WTC11 (cell line): ENCODE measurements at regions not wholly inside any gene's neighbourhood (a gene's known extent, or its start where the extent isn't known, plus 50 kb on each side); places are given as distances from the start of the nearest gene placed in this dataset.

ENCODE experiments used
- CREM ChIP-seq: sonication (generic); formaldehyde crosslinking; IDR thresholded peaks from 2 replicates; pipeline ENCODE4 v1.8.1; 2022; ENCODE audit warnings: mild to moderate bottlenecking, missing genetic modification reagents, moderate library complexity
- ESRRA ChIP-seq: sonication (generic); formaldehyde crosslinking; IDR thresholded peaks from 2 replicates; pipeline ENCODE4 v1.8.1; 2022; ENCODE audit warnings: mild to moderate bottlenecking, missing genetic modification reagents, borderline replicate concordance
- KAT7 ChIP-seq: sonication (generic); formaldehyde crosslinking; IDR thresholded peaks from 2 replicates; pipeline ENCODE4 v1.8.1; 2023; ENCODE audit warnings: missing genetic modification reagents, mild to moderate bottlenecking, borderline replicate concordance
- MXD4 ChIP-seq: fragments of 250-450 bp; sonication (Bioruptor Pico); IDR thresholded peaks from 2 replicates; pipeline ENCODE4 v1.8.0; 2021; ENCODE audit warnings: mild to moderate bottlenecking, moderate library complexity, borderline replicate concordance
- MYBL2 ChIP-seq: sonication (generic); formaldehyde crosslinking; IDR thresholded peaks from 2 replicates; pipeline ENCODE4 v1.8.1; 2023; ENCODE audit warnings: mild to moderate bottlenecking, moderate library complexity, missing genetic modification reagents
- NR1H2 ChIP-seq: sonication (generic); formaldehyde crosslinking; IDR thresholded peaks from 2 replicates; pipeline ENCODE4 v1.9.0; 2021; ENCODE audit warnings: mild to moderate bottlenecking, moderate library complexity, missing genetic modification reagents
- NR3C1 ChIP-seq: sonication (generic); formaldehyde crosslinking; conservative IDR thresholded peaks from 2 replicates; pipeline ENCODE4 v1.8.1; 2023; ENCODE audit warnings: low read depth, mild to moderate bottlenecking, missing genetic modification reagents
- TP53 ChIP-seq: sonication (generic); formaldehyde crosslinking; IDR thresholded peaks from 2 replicates; pipeline ENCODE4 v1.8.1; 2023; ENCODE audit warnings: mild to moderate bottlenecking, missing genetic modification reagents
- ZNF423 ChIP-seq: fragments of 250-450 bp; sonication (Bioruptor Pico); IDR thresholded peaks from 2 replicates; pipeline ENCODE4 v2.1.2; 2022; ENCODE audit warnings: mild to moderate bottlenecking, moderate library complexity
- TF ChIP-seq, protein P1 (sequence below): sonication (generic); formaldehyde crosslinking; conservative IDR thresholded peaks from 2 replicates; pipeline ENCODE4 v1.8.1; 2023; ENCODE audit warnings: mild to moderate bottlenecking, low read depth, missing genetic modification reagents, moderate library complexity
- TF ChIP-seq, protein P2 (sequence below): fragments of 200-600 bp; IDR thresholded peaks from 2 replicates; pipeline ENCODE4 v1.8.0; 2022; ENCODE audit warnings: antibody characterized with exemption
- TF ChIP-seq, protein P3 (sequence below): sonication (generic); formaldehyde crosslinking; conservative IDR thresholded peaks from 2 replicates; pipeline ENCODE4 v1.8.1; 2022; ENCODE audit warnings: mild to moderate bottlenecking, missing genetic modification reagents
- TF ChIP-seq, protein P4 (sequence below): sonication (generic); formaldehyde crosslinking; IDR thresholded peaks from 2 replicates; pipeline ENCODE4 v1.8.1; 2023; ENCODE audit warnings: mild to moderate bottlenecking, missing genetic modification reagents

DNA sequence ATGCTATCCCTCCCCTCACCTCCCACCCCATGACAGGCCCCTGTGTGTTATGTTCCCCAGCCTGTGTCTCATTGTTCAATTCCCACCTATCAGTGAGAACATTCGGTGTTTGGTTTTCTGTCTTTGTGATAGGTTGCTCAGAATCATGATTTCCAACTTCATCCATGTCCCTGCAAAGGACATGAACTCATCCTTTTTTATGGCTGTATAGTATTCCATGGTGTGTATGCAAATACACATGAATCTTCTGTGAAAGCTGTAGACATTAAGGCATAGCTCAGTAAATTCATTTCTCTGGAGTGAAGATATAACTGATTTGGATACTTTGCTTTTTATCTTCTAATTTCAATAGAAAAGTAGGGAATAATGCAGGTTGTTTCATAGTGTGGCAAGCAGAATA, 125.8 kb upstream of the C1QTNF9B start:
- TF ChIP-seq ZNF423 (CRISPR knock-in tag) (no peak), TP53 (CRISPR knock-in tag) (no peak), MYBL2 (CRISPR knock-in tag) (no peak), MXD4 (CRISPR knock-in tag) (no peak), ESRRA (CRISPR knock-in tag) (no peak), NR1H2 (CRISPR knock-in tag) (no peak), KAT7 (CRISPR knock-in tag) (no peak), CREM (no peak), NR3C1 (CRISPR knock-in tag) (no peak)
- TF ChIP-seq, protein P1, sequence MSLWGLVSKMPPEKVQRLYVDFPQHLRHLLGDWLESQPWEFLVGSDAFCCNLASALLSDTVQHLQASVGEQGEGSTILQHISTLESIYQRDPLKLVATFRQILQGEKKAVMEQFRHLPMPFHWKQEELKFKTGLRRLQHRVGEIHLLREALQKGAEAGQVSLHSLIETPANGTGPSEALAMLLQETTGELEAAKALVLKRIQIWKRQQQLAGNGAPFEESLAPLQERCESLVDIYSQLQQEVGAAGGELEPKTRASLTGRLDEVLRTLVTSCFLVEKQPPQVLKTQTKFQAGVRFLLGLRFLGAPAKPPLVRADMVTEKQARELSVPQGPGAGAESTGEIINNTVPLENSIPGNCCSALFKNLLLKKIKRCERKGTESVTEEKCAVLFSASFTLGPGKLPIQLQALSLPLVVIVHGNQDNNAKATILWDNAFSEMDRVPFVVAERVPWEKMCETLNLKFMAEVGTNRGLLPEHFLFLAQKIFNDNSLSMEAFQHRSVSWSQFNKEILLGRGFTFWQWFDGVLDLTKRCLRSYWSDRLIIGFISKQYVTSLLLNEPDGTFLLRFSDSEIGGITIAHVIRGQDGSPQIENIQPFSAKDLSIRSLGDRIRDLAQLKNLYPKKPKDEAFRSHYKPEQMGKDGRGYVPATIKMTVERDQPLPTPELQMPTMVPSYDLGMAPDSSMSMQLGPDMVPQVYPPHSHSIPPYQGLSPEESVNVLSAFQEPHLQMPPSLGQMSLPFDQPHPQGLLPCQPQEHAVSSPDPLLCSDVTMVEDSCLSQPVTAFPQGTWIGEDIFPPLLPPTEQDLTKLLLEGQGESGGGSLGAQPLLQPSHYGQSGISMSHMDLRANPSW (CRISPR knock-in tag), result no peak
- TF ChIP-seq, protein P2, sequence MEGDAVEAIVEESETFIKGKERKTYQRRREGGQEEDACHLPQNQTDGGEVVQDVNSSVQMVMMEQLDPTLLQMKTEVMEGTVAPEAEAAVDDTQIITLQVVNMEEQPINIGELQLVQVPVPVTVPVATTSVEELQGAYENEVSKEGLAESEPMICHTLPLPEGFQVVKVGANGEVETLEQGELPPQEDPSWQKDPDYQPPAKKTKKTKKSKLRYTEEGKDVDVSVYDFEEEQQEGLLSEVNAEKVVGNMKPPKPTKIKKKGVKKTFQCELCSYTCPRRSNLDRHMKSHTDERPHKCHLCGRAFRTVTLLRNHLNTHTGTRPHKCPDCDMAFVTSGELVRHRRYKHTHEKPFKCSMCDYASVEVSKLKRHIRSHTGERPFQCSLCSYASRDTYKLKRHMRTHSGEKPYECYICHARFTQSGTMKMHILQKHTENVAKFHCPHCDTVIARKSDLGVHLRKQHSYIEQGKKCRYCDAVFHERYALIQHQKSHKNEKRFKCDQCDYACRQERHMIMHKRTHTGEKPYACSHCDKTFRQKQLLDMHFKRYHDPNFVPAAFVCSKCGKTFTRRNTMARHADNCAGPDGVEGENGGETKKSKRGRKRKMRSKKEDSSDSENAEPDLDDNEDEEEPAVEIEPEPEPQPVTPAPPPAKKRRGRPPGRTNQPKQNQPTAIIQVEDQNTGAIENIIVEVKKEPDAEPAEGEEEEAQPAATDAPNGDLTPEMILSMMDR, result no peak
- TF ChIP-seq, protein P3, sequence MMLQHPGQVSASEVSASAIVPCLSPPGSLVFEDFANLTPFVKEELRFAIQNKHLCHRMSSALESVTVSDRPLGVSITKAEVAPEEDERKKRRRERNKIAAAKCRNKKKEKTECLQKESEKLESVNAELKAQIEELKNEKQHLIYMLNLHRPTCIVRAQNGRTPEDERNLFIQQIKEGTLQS, result no peak
- TF ChIP-seq, protein P4, sequence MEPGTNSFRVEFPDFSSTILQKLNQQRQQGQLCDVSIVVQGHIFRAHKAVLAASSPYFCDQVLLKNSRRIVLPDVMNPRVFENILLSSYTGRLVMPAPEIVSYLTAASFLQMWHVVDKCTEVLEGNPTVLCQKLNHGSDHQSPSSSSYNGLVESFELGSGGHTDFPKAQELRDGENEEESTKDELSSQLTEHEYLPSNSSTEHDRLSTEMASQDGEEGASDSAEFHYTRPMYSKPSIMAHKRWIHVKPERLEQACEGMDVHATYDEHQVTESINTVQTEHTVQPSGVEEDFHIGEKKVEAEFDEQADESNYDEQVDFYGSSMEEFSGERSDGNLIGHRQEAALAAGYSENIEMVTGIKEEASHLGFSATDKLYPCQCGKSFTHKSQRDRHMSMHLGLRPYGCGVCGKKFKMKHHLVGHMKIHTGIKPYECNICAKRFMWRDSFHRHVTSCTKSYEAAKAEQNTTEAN (CRISPR knock-in tag), result no peak
